Esophagus mucosa (tissue), 1 donor: ENCODE measurements at regions not wholly inside any gene's neighbourhood (a gene's known extent, or its start where the extent isn't known, plus 50 kb on each side); places are given as distances from the start of the nearest gene placed in this dataset.
A peak's percentile ranks its signal among the peaks of the same experiment; 100 is the strongest.
"Not testable (repeated sequence)": the region's sequence is repeated elsewhere in the genome, so short reads cannot be mapped to it uniquely, and the experiment has no call there.

Experiments used
- ATAC-seq: fragments of 200-7000 bp; cut with Tn5 transposase; one replicate; pipeline ENCODE4 v1.9.1; 2020
- donor health status: DM: yes; HTN: yes; CAD: no.

GRCh38 chr11:25520459-25520858 lies 811.5 kb upstream of the ANO3 start:
- no peak for ATAC-seq

GRCh38 chr11:25527841-25528240 lies 804.1 kb upstream of the ANO3 start:
- ATAC-seq, result no peak

GRCh38 chr11:25529572-25529971 lies 802.4 kb upstream of the ANO3 start:
- ATAC-seq, result no peak

DNA sequence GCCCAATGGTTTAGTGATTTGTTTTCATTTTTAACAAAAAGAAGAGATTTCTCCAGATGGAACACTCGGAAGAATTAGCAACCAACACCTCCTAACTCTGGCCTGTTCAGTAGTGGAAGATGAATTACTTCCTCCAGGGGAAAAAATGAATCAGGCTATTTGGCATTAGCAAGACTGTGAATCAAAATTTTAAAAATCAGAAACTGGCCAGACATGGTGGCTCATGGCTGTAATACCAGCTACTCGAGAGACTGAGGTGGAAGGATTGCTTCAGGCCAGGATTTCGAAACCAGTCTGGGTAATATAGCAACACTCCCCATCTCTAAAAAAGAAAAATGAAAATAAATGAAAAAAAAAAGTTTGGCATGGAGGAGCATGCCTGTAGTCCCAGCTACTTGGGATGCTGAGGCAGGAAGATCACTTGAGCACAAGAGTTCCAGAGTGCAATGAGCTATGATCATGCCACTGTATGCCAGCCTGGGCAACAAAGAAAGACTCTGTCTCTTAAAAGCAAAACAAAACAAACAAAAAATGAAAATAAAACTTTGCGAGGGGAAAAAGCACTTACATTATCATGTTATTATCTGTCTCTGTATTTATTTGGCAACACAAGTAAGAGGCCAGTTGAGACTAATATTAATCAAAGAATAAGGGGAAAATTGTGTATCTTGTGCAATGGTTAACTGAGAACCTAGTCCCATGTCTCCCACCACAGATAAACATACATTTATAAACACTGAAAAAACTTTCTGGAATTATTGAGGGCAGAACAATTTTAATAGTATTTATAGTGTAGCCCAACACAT lies 796.3 kb upstream of the ANO3 start:
- ATAC-seq, result peak; percentile 51

DNA sequence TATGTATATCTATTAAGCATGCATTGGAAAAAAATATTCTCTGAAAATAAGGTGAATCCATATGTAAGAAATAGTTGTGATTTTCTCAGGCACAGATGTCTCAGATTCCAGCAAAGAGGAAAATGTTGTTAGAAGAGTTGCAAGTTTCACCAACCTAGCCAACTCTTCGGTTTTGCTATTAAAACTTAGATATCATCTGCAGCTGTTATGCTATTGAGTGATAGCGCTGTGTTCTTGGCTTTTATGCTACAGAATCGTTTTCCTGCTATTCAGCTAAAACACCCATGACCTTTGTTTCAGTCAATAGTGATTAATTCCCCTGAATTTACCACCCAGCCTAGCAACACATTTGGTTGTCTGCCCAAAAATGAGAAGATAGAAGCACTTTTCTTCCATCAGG lies 795.6 kb upstream of the ANO3 start:
- ATAC-seq, result no peak

- no peak for ATAC-seq
Measured at GRCh38 chr11:25537393-25537792, 794.5 kb upstream of the ANO3 start.

DNA sequence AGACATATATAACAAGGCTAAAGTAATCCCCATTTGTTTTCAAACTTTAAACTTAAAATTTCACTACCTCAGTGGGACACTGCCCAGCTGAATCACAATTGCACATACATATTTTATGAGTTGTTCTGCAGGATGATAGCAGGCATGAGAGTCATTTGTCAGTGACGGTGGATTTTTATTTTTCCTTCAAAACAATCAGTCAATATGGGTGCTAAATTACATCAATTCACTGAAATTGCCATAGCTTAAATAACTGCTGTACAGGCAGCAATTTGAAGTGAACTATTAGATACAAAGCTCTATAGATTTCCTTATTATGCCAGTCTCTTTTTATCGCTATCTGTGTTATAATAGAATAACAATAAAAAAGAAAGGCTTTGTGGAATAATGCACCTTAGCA lies 784.6 kb upstream of the ANO3 start:
- ATAC-seq, result no peak

GRCh38 chr11:25562417-25562816 lies 769.5 kb upstream of the ANO3 start:
- no peak for ATAC-seq

DNA sequence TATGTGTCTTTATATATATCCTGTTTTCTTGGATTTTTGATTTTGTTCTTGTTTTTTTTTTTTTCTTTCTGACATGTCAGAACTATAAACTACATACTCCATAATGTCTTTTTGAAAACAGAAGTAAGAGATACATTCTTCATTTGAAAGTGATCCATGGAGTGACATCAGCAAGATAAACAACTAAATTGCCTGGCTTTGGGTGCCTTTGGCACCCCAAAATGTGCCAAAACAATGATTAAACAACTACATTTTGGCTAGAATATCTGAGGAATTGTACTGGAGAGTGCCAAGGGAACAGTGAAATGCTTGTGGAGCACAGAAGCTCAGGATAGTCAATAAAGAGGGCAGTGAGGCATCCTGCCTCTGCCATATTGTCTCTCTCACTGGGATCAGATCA lies 766.1 kb upstream of the ANO3 start:
- ATAC-seq, result no peak

GRCh38 chr11:25566298-25567200 lies 765.4 kb upstream of the ANO3 start:
- no peak for ATAC-seq

- no peak for ATAC-seq
Measured at GRCh38 chr11:25576320-25576719, 755.6 kb upstream of the ANO3 start.

DNA sequence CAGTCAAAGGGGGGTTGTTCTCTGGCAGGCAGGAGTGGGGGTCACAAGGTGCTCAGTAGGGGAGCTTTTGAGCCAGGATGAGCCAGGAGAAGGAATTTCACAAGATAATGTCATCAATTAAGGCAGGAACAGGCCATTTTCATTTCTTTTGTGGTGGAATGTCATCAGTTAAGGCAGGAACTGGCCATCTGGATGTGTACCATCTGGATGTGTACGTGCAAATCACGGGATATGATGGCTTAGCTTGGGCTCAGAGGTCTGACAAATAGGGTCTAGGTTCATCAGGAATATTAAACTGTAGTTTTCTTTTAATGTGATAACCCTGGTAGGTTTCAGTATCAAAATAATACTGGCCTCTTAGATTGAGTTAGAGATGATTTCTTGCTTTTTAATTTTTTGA lies 752.4 kb upstream of the ANO3 start:
- ATAC-seq, result not testable (repeated sequence)

DNA sequence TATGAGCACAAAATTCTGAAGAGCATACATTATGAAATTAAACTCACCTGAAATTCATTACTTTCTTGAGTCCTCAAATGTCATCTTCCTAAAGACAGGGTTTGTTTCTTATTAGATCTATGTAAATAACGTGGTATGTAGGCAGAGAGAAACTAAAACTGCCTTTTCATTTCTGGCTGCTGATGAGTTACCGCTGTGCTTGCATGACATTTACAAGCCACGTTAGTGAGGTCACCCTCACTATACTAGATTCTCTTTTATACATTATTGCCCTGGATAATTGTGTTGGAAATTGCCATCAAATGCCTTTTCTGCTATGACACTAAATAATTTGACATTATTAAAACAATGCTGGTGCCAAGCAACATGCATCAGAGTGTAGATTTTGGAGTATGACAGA lies 748.3 kb upstream of the ANO3 start:
- ATAC-seq, result no peak

DNA sequence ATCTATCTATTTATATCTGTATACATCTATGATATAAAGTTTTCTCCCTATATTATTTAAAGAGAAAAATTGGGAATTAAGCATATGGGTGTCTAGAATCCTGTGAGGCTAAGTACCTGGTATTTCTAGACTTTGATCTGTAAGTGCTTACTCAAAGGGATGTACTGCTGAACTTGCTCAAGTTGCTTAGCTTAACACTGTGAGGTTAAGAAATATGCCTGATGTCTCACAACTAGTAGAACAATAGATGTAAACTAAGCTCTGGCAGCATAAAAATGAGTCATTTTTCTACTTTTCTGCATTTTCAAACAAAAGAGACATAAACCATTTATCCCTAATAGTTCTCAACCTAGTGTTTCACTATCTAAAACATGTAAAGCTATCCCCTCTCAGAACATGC lies 744.4 kb upstream of the ANO3 start:
- ATAC-seq, result no peak

GRCh38 chr11:25593221-25593620 lies 738.7 kb upstream of the ANO3 start:
- ATAC-seq, result no peak

DNA sequence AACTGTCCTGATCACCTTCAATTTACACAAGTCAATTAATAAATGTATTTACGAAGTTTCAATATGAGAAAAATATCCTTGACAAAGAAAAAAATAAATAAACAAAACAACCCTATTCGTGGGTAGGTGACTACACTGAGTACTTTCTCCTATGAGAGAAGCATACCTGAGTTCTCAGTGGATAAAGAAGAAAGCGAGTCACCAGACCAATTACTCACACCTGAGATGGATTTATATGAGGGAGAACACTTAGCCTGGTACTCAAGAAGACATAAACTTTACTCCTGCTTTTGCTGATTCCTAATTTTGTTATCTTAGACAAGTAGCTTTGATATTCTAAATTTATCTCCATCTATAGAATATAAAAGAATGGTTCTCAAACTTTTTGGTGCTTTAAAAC lies 735.2 kb upstream of the ANO3 start:
- no peak for ATAC-seq

GRCh38 chr11:25597696-25598095 lies 734.2 kb upstream of the ANO3 start:
- no peak for ATAC-seq

GRCh38 chr11:25602149-25602548 lies 729.8 kb upstream of the ANO3 start:
- no peak for ATAC-seq

- ATAC-seq, result no peak
Measured at GRCh38 chr11:25602959-25603358, 729.0 kb upstream of the ANO3 start.

DNA sequence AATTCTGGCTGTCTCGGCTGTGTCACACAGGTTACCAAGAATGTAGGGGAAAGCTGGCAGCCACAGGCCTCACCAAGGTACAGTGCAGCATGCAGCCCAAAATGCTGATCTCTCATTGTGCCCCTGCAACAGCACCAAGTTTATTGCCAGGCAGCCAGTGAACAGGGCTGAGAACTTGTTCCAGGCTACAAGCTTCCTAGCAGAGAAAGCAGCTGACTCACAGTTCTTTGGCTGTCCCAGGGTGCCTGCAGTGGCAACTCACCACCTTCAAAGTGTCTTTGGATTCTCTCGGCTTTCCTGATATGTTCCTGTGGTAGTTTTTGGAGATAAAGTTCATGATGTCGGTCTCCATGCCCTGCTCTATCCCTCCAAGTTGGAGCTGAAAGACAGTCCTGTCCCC lies 719.1 kb upstream of the ANO3 start:
- no peak for ATAC-seq

GRCh38 chr11:25613451-25613850 lies 718.5 kb upstream of the ANO3 start:
- no peak for ATAC-seq

- ATAC-seq, result no peak
Measured at GRCh38 chr11:25613865-25614264, 718.1 kb upstream of the ANO3 start.

GRCh38 chr11:25615069-25615468 lies 716.9 kb upstream of the ANO3 start:
- no peak for ATAC-seq

DNA sequence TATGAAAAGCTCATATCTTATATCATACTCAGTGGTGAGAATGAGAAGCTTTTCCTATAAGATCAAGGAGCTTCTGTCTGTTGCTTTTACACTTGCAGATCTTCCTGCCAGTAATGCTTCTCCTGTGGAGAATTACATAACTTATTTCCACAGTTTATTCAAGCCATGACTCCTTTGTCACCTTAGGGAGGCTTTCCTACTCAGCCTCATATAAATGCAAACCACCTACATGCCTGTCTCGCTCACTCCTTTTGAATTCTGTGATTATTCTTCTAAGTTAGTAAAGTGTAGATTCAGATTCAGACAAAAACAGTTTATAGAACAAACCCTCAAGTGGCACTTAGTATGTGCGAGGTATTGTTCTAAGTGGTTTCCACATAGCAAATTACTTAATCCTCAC lies 716.1 kb upstream of the ANO3 start:
- ATAC-seq, result no peak
